Suprapubic skin (tissue), 4 donors: ENCODE measurements at regions not wholly inside any gene's neighbourhood (a gene's known extent, or its start where the extent isn't known, plus 50 kb on each side); places are given as distances from the start of the nearest gene placed in this dataset.

Experiments used
- EP300 ChIP-seq: sonication (generic); formaldehyde crosslinking; IDR thresholded peaks from one replicate; pipeline ENCODE4 v1.6.1; 2017; ENCODE audit warnings: antibody characterized with exemption
- POLR2A ChIP-seq, 2 donors: fragments of 450-650 bp; IDR thresholded peaks; one replicate each; pipeline ENCODE4 v1.6.1; 2017; ENCODE audit warnings: antibody characterized with exemption in 2 of 2, mild to moderate bottlenecking in 2 of 2, moderate library complexity in 2 of 2
- POLR2AphosphoS5 ChIP-seq, 3 donors: sonication (generic); formaldehyde crosslinking; IDR thresholded peaks; one replicate each; pipeline ENCODE4 v1.6.1; 2017; ENCODE audit warnings: antibody characterized with exemption in 3 of 3
- TF ChIP-seq, protein P1 (sequence below), 2 donors: fragments of 200-600 bp in 1 of 2; fragments of 450-650 bp in 1 of 2; sonication (generic) in 1 of 2; IDR thresholded peaks; one replicate each; pipeline ENCODE4 v1.5.1; 2016 to 2019; ENCODE audit warnings: antibody characterized with exemption in 2 of 2, mild to moderate bottlenecking in 1 of 2, moderate library complexity in 1 of 2

GRCh38 chr5:96012399-96012798 is 50.7 kb upstream of the ELL2 start:
- TF ChIP-seq POLR2A (IDR thresholded peaks at IDR 0.05) (no peak), POLR2AphosphoS5 (IDR thresholded peaks at IDR 0.05) (no peak), EP300 (no peak)
- TF ChIP-seq, protein P1, sequence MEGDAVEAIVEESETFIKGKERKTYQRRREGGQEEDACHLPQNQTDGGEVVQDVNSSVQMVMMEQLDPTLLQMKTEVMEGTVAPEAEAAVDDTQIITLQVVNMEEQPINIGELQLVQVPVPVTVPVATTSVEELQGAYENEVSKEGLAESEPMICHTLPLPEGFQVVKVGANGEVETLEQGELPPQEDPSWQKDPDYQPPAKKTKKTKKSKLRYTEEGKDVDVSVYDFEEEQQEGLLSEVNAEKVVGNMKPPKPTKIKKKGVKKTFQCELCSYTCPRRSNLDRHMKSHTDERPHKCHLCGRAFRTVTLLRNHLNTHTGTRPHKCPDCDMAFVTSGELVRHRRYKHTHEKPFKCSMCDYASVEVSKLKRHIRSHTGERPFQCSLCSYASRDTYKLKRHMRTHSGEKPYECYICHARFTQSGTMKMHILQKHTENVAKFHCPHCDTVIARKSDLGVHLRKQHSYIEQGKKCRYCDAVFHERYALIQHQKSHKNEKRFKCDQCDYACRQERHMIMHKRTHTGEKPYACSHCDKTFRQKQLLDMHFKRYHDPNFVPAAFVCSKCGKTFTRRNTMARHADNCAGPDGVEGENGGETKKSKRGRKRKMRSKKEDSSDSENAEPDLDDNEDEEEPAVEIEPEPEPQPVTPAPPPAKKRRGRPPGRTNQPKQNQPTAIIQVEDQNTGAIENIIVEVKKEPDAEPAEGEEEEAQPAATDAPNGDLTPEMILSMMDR (IDR thresholded peaks at IDR 0.05) = no peak
